Kidney (tissue), 13 donors: ENCODE measurements at regions not wholly inside any gene's neighbourhood (a gene's known extent, or its start where the extent isn't known, plus 50 kb on each side); places are given as distances from the start of the nearest gene placed in this dataset.

Experiments
- DNase-seq, 5 donors: peaks; one replicate each; pipeline ENCODE4 v3.0.0-alpha.2; 2013 to 2020
- FAIRE-seq: peaks from 2 replicates; lab custom pipeline; 2012; peaks lifted over from hg19 to GRCh38; lab: Jason Lieb, UNC
- H3K27ac ChIP-seq, 2 donors: one replicate each; pipeline ENCODE4 v1.7.0; 2013; ENCODE audit warnings: low read depth in 2 of 2, low read length in 2 of 2, inconsistent platforms in 1 of 2
- H3K27me3 ChIP-seq: one replicate; pipeline ENCODE4 v1.7.1; 2013; ENCODE audit warnings: low read length, inconsistent platforms; ENCODE audit not compliant: control insufficient read depth, insufficient read depth
- H3K36me3 ChIP-seq, 3 donors: one replicate each; pipeline versions ENCODE4 v1.7.0 to v1.7.1; 2013; ENCODE audit warnings: low read length in 3 of 3, control low read depth in 1 of 3, inconsistent platforms in 1 of 3; ENCODE audit not compliant: insufficient read depth in 3 of 3, control insufficient read depth in 2 of 3
- H3K4me1 ChIP-seq, 3 donors: one replicate each; pipeline versions ENCODE4 v1.7.0 to v1.7.1; 2013; ENCODE audit warnings: low read length in 3 of 3, inconsistent platforms in 1 of 3, low read depth in 1 of 3; ENCODE audit not compliant: control insufficient read depth in 2 of 3, insufficient read depth in 2 of 3
- H3K4me3 ChIP-seq, 3 donors: one replicate each; pipeline versions ENCODE4 v1.7.0 to v1.8.1; 2013; ENCODE audit warnings: low read length in 3 of 3, control low read depth in 1 of 3, inconsistent platforms in 1 of 3
- H3K9ac ChIP-seq, 3 donors: one replicate each; pipeline versions ENCODE4 v1.7.0 to v1.7.1; 2013; ENCODE audit warnings: low read length in 3 of 3, control low read depth in 1 of 3, inconsistent platforms in 1 of 3
- H3K9me3 ChIP-seq, 3 donors: one replicate each; pipeline versions ENCODE4 v1.7.0 to v1.7.1; 2013; ENCODE audit warnings: low read length in 3 of 3, control low read depth in 1 of 3, inconsistent platforms in 1 of 3; ENCODE audit not compliant: control insufficient read depth in 2 of 3, insufficient read depth in 1 of 3
- CTCF ChIP-seq: IDR thresholded peaks from 3 replicates; pipeline ENCODE4 v1.5.1; 2012; ENCODE audit warnings: mild to moderate bottlenecking, moderate library complexity, borderline replicate concordance; ENCODE audit not compliant: insufficient read depth; ENCODE audit errors: extremely low read depth
- intact Hi-C: fragments of 100-400 bp; cut with DNase I; formaldehyde crosslinking; loops from one replicate; pipeline ENCODE4 v1.11.1; 2022
- donor health status: control.
- donor health status: control.
- donor health status: control.
- donor health status: control.
- donor health status: control.
- donor health status: DM: yes; HTN: yes; CAD: no.
- donor health status: Normal renal cell carcinoma (clear cell type).

DNA sequence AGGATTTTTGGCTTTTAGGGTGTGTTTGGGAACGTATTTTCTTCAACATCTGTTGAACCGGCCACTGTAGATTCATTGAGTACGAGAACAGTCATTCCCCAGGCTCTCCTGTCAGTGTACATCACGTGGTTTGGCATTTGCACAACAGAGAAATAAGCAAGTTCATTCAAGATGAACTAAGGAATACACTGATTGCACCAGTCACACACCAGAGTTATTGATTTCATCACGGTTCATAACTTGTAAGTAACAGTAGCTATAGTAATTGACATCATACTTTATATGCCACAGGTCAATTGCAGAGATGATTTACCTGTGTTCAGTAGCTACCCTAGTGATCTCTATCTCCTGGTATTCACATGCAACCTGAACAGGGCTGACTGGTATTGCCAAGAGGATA is 90.7 kb upstream of the ETS2 start:
- H3K9ac ChIP-seq: no peak overlapping the region
- FAIRE-seq (no peak), DNase-seq (no peak)
- no peaks in the 10 kb centered on the region for H3K27me3 ChIP-seq
- no peak for TF ChIP-seq CTCF
- H3K27ac ChIP-seq: no peak overlapping the region
- no peaks in the 10 kb centered on the region for H3K36me3 ChIP-seq
- intact Hi-C loops: no loop called here
- no peaks in the 10 kb centered on the region for H3K4me1 ChIP-seq
- no peaks in the 10 kb centered on the region for H3K9me3 ChIP-seq
- no peak overlapping the region for H3K4me3 ChIP-seq

DNA sequence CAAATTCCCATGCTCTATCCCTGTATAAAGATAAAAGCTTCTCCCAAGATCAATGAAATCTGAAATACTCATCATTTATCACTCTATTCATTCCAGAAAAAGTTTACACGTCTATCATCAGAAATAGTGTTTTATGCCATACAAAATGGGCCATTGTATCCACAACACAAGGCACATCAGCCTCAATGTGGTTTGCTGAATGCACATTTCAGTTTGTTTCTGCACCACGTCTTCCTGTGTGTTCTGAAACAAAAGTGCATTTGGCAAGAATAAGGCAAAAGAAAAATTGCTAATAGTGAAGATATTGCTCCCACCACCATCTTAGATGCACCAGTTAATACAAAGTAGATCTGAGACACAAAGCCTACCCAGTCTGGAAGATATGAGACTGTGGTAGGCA is 89.6 kb upstream of the ETS2 start:
- Histone ChIP-seq H3K9me3 (no peaks in the 10 kb centered on the region), H3K4me3 (no peak overlapping the region), H3K27me3 (no peaks in the 10 kb centered on the region), H3K4me1 (no peaks in the 10 kb centered on the region), H3K27ac (no peak overlapping the region), H3K9ac (no peak overlapping the region), H3K36me3 (no peaks in the 10 kb centered on the region)
- FAIRE-seq (no peak), DNase-seq (no peak)
- no peak for TF ChIP-seq CTCF
- intact Hi-C loops: no loop called here

DNA sequence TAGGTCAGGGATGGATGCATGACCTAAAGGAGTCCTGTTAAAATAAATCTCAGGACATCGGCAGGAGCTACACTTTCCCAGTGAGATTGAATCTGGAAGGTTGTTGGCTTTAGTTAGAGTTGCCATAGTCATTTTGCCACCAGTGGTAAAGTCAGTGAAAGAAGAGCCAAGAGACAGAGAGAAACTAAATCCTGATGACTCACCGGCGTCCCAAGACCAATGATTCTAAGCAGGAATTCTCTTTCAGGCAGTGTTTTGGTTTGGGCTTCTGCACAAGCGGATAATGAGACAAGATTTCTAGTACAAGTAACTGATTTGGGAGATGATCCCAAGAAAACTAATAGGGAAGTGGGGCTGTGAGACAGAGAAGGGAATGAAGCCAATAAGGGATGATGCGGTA is 88.8 kb upstream of the ETS2 start:
- no peak for TF ChIP-seq CTCF
- no peak overlapping the region for H3K9ac ChIP-seq
- intact Hi-C loops: no loop called here
- no peaks in the 10 kb centered on the region for H3K27me3 ChIP-seq
- H3K4me3 ChIP-seq: no peak overlapping the region
- no peak for DNase-seq
- no peak overlapping the region for H3K27ac ChIP-seq
- H3K4me1 ChIP-seq: no peaks in the 10 kb centered on the region
- no peak for FAIRE-seq
- no peaks in the 10 kb centered on the region for H3K36me3 ChIP-seq
- H3K9me3 ChIP-seq: no peaks in the 10 kb centered on the region

- Histone ChIP-seq H3K27ac (no peak overlapping the region), H3K9me3 (no peaks in the 10 kb centered on the region), H3K4me3 (no peak overlapping the region), H3K36me3 (no peaks in the 10 kb centered on the region), H3K4me1 (no peaks in the 10 kb centered on the region), H3K27me3 (no peaks in the 10 kb centered on the region), H3K9ac (no peak overlapping the region)
- DNase-seq: no peak
- intact Hi-C loops: no loop called here
- FAIRE-seq: no peak
- no peak for TF ChIP-seq CTCF
These were observed 87.2 kb upstream of the ETS2 start for GRCh38 chr21:38718481-38718880.
